ENCODE measurements at regions not wholly inside any gene's neighbourhood (a gene's known extent, or its start where the extent isn't known, plus 50 kb on each side); places are given as distances from the start of the nearest gene placed in this dataset.
A peak's percentile ranks its signal among the peaks of the same experiment; 100 is the strongest.

DNA sequence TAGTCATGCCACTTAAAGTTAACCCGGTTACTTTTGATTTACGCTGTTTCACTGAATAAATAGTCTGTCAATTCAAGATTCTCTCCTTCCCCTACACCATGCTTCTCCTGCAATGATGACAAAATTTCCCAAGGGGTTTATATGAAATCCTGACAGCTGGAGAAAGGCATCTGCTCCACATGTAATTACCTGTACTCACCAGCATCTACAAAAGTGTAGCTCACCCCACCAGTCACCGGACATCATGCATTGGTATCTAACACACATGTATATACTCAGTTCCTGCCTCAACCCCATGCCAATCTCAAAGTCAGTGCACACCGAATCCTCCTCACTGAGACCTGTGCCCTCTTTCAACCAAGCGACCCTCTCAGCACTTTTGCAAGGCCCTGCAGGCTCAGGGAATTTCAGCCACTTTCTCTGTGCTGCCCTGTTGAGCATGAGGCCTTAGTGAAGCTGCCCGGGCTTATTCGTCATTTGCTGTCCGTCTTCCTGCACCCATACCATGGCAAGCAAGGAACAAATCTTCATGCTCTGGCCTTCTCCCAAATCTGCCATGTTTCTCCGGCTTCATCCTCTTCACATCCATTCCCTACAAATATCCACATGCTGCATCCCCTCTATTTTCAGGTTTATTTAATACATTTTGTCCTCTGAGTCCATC is 131.6 kb downstream of the SEC23A start:
- TF ChIP-seq JUN (CRISPR knock-in tag; IDR thresholded peaks at IDR 0.05) (no peak), ZNF138 (CRISPR knock-in tag; conservative IDR thresholded peaks at IDR 0.05) (no peak), ELF4 (CRISPR knock-in tag; IDR thresholded peaks at IDR 0.05; ENCODE audit: low read depth) (no peak), TEAD4 (CRISPR knock-in tag; IDR thresholded peaks at IDR 0.05) (no peak), GRHL2 (CRISPR knock-in tag; IDR thresholded peaks at IDR 0.05; ENCODE audit: insufficient replicate concordance, severe bottlenecking) (no peak), CREM (CRISPR knock-in tag; IDR thresholded peaks at IDR 0.05) (no peak), NR3C1 (CRISPR knock-in tag; conservative IDR thresholded peaks at IDR 0.05; ENCODE audit: low read depth) (no peak), AFF4 (CRISPR knock-in tag; IDR thresholded peaks at IDR 0.05; ENCODE audit: borderline replicate concordance) (no peak)
- TF ChIP-seq, protein P1, sequence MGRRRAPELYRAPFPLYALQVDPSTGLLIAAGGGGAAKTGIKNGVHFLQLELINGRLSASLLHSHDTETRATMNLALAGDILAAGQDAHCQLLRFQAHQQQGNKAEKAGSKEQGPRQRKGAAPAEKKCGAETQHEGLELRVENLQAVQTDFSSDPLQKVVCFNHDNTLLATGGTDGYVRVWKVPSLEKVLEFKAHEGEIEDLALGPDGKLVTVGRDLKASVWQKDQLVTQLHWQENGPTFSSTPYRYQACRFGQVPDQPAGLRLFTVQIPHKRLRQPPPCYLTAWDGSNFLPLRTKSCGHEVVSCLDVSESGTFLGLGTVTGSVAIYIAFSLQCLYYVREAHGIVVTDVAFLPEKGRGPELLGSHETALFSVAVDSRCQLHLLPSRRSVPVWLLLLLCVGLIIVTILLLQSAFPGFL (CRISPR knock-in tag; IDR thresholded peaks at IDR 0.05; ENCODE audit: borderline replicate concordance), result no peak
- TF ChIP-seq, protein P2, sequence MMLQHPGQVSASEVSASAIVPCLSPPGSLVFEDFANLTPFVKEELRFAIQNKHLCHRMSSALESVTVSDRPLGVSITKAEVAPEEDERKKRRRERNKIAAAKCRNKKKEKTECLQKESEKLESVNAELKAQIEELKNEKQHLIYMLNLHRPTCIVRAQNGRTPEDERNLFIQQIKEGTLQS (CRISPR knock-in tag; conservative IDR thresholded peaks at IDR 0.05), result no peak
- Mint-ChIP-seq H3K4me1 (no peaks in the 10 kb centered on the region), H3K4me3 (no peak overlapping the region), H3K36me3 (no peaks in the 10 kb centered on the region), H3K27me3 (ENCODE audit: low read depth) (no peaks in the 10 kb centered on the region; the same call in 1 of the 2 replicates), H3K9me3 (peaks cover 16% of the 10 kb centered on the region), H3K27ac (no peak overlapping the region)
- no peak for DNase-seq (ENCODE audit: low spot score)
- ATAC-seq, result peak; percentile 46; the same call in 1 of the 2 replicates
- CTCF ChIA-PET, result interaction anchor here (0.6 to 1.5 kb wide), 3 partner anchors 10 to 206 kb away, joined by 3 to 4 read pairs (median 3); no protein-coding TSS in a partner anchor
- POLR2A ChIA-PET, result no interaction called here

DNA sequence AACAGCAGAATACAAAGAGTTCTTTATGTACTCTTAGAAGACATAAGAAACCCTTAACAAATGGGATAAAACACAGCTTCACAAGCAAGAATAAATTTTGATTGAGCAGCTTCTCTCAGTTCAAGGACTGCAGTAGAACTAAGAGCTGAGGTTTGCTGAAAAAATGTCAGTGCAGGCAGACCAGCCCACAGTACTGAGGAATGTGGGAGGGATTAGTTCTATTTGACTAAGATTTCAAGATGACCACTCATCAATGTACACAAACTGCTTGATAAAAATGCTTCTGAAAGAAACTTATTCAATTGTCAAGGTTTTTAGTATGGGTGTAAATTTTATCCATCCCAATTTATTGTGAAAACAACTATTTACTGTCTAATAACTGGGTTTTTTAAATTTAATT is 138.4 kb downstream of the SEC23A start:
- ChIA-PET POLR2A (no interaction called here), CTCF (no interaction called here)
- ATAC-seq (no peak), DNase-seq (ENCODE audit: low spot score) (no peak)
- Mint-ChIP-seq H3K27ac (no peak overlapping the region), H3K36me3 (no peaks in the 10 kb centered on the region), H3K9me3 (peaks cover 3% of the 10 kb centered on the region; the same call in 1 of the 2 replicates), H3K27me3 (ENCODE audit: low read depth) (no peaks in the 10 kb centered on the region; the same call in 1 of the 2 replicates), H3K4me3 (no peak overlapping the region), H3K4me1 (no peaks in the 10 kb centered on the region)
- no peak for TF ChIP-seq OVOL2 (CRISPR knock-in tag; IDR thresholded peaks at IDR 0.05; ENCODE audit: borderline replicate concordance)
- no peak for TF ChIP-seq GABPB1 (CRISPR knock-in tag; IDR thresholded peaks at IDR 0.05)
- TF ChIP-seq CBFB (CRISPR knock-in tag; IDR thresholded peaks at IDR 0.05; ENCODE audit: low read depth), result no peak
- TF ChIP-seq ZNF532 (CRISPR knock-in tag; IDR thresholded peaks at IDR 0.05; ENCODE audit: borderline replicate concordance), result no peak
- TF ChIP-seq NR3C1 (CRISPR knock-in tag; conservative IDR thresholded peaks at IDR 0.05; ENCODE audit: low read depth), result no peak
- TF ChIP-seq, protein P3, sequence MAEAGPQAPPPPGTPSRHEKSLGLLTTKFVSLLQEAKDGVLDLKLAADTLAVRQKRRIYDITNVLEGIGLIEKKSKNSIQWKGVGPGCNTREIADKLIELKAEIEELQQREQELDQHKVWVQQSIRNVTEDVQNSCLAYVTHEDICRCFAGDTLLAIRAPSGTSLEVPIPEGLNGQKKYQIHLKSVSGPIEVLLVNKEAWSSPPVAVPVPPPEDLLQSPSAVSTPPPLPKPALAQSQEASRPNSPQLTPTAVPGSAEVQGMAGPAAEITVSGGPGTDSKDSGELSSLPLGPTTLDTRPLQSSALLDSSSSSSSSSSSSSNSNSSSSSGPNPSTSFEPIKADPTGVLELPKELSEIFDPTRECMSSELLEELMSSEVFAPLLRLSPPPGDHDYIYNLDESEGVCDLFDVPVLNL (CRISPR knock-in tag; IDR thresholded peaks at IDR 0.05; ENCODE audit: borderline replicate concordance, low read depth), result no peak

Measured in WTC11 (cell line).